HL-60/S4 treated with phorbol 12-myristate 13-acetate at 8.2 ng/mL for 4 days and 3 days (cell line): ENCODE measurements at regions not wholly inside any gene's neighbourhood (a gene's known extent, or its start where the extent isn't known, plus 50 kb on each side); places are given as distances from the start of the nearest gene placed in this dataset.

Source experiments
- in situ Hi-C: fragments of 300-500 bp; cut with MboI; formaldehyde crosslinking; loops from 2 replicates; pipeline ENCODE4 v1.15.0; 2022; ENCODE audit warnings: low sequenced_read_pairs

- in situ Hi-C loops = no loop called here
Observed at GRCh38 chr13:77480066-77480465, 55.4 kb upstream of the SCEL start.

GRCh38 chr13:77479326-77479725 is 56.2 kb upstream of the SCEL start:
- in situ Hi-C loops = loop anchor here (10.0 kb wide), 1 partner anchor 145 kb away; no protein-coding TSS in a partner anchor

- in situ Hi-C loops = loop anchor here (10.0 kb wide), 1 partner anchor 143 kb away; no protein-coding TSS in a partner anchor
Observed at GRCh38 chr13:77477299-77477848, 58.1 kb upstream of the SCEL start.

- in situ Hi-C loops = loop anchor here (10.0 kb wide), 1 partner anchor 142 kb away; no protein-coding TSS in a partner anchor
Observed at GRCh38 chr13:77476456-77476855, 59.0 kb upstream of the SCEL start.

GRCh38 chr13:77475345-77476084 is 60.0 kb upstream of the SCEL start:
- in situ Hi-C loops = loop anchor here (10.0 kb wide), 1 partner anchor 141 kb away; no protein-coding TSS in a partner anchor

- in situ Hi-C loops = loop anchor here (10.0 kb wide), 1 partner anchor 136 kb away; no protein-coding TSS in a partner anchor
Observed at GRCh38 chr13:77470986-77471385, 64.5 kb upstream of the SCEL start.

- in situ Hi-C loops = no loop called here
Observed at GRCh38 chr13:77466753-77467422, 68.6 kb upstream of the SCEL start.

GRCh38 chr13:77465603-77466195 is 69.8 kb upstream of the SCEL start:
- in situ Hi-C loops = no loop called here

GRCh38 chr13:77460195-77460594 is 75.3 kb upstream of the SCEL start:
- in situ Hi-C loops = no loop called here

- in situ Hi-C loops = no loop called here
Observed at GRCh38 chr13:77459592-77459991, 75.9 kb upstream of the SCEL start.

GRCh38 chr13:77458736-77459135 is 76.8 kb upstream of the SCEL start:
- in situ Hi-C loops = no loop called here

- in situ Hi-C loops = no loop called here
Observed at GRCh38 chr13:77457966-77458365, 77.5 kb upstream of the SCEL start.

- in situ Hi-C loops = no loop called here
Observed at GRCh38 chr13:77456271-77456670, 79.2 kb upstream of the SCEL start.

GRCh38 chr13:77449265-77449664 is 86.2 kb upstream of the SCEL start:
- in situ Hi-C loops = no loop called here

GRCh38 chr13:77448689-77449088 is 86.8 kb upstream of the SCEL start:
- in situ Hi-C loops = no loop called here

GRCh38 chr13:77443511-77443910 is 92.0 kb upstream of the SCEL start:
- in situ Hi-C loops = no loop called here

GRCh38 chr13:77437267-77437666 is 98.2 kb upstream of the SCEL start:
- in situ Hi-C loops = no loop called here

- in situ Hi-C loops = no loop called here
Observed at GRCh38 chr13:77434289-77434688, 101.2 kb upstream of the SCEL start.

GRCh38 chr13:77431449-77431848 is 104.1 kb upstream of the SCEL start:
- in situ Hi-C loops = no loop called here

GRCh38 chr13:77430377-77430951 is 103.6 kb upstream of the MYCBP2 start:
- in situ Hi-C loops = no loop called here
